DMS53 treated with DMSO at 0.1 percent for 48 hours (cell line): ENCODE measurements at regions not wholly inside any gene's neighbourhood (a gene's known extent, or its start where the extent isn't known, plus 50 kb on each side); places are given as distances from the start of the nearest gene placed in this dataset.
"Not testable (repeated sequence)": the region's sequence is repeated elsewhere in the genome, so short reads cannot be mapped to it uniquely, and the experiment has no call there.

Experiments
- DNase-seq: peaks from one replicate; lab custom pipeline; 2025; ENCODE audit not compliant: unreplicated experiment; lab: John Stamatoyannopoulos, UW

- no peak for DNase-seq
These were observed 57.9 kb downstream of the GPR101 start for GRCh38 chrX:136975684-136976470.

- no peak for DNase-seq
These were observed 65.8 kb downstream of the GPR101 start for GRCh38 chrX:136967966-136968365.

- no peak for DNase-seq
These were observed 69.8 kb downstream of the GPR101 start for GRCh38 chrX:136963973-136964372.

GRCh38 chrX:136961594-136962135, 72.1 kb downstream of the GPR101 start:
- no peak for DNase-seq

GRCh38 chrX:136954930-136955329, 74.4 kb upstream of the RBMX start:
- peak; percentile 29 for DNase-seq

- peak; percentile 65 for DNase-seq
These were observed 73.6 kb upstream of the RBMX start for GRCh38 chrX:136953867-136954787.

- DNase-seq: no peak
These were observed 69.7 kb upstream of the RBMX start for GRCh38 chrX:136950211-136950610.

- no peak for DNase-seq
These were observed 61.1 kb upstream of the RBMX start for GRCh38 chrX:136941396-136942337.

- no peak for DNase-seq
These were observed 55.6 kb upstream of the RBMX start for GRCh38 chrX:136936183-136936549.

GRCh38 chrX:136935533-136936182, 55.1 kb upstream of the RBMX start:
- DNase-seq: not testable (repeated sequence)

- DNase-seq: not testable (repeated sequence)
These were observed 54.1 kb upstream of the RBMX start for GRCh38 chrX:136934652-136935051.

- no peak for DNase-seq
These were observed 53.2 kb upstream of the RBMX start for GRCh38 chrX:136933611-136934145.

- DNase-seq: peak; percentile 13
These were observed 51.1 kb upstream of the RBMX start for GRCh38 chrX:136931661-136932060.
